Hepatocyte (in vitro differentiated cells): ENCODE measurements at regions not wholly inside any gene's neighbourhood (a gene's known extent, or its start where the extent isn't known, plus 50 kb on each side); places are given as distances from the start of the nearest gene placed in this dataset.

Experiments
- DNase-seq: peaks from one replicate; pipeline ENCODE4 v3.0.0-alpha.2; 2016; ENCODE audit warnings: low spot score
- H2AFZ ChIP-seq: fragments of 200-600 bp; sonication (generic); 2 replicates; pipeline ENCODE4 v1.6.0; 2016; ENCODE audit warnings: antibody characterized with exemption, mild to moderate bottlenecking
- H3K27ac ChIP-seq: fragments of 200-600 bp; sonication (generic); 2 replicates; pipeline ENCODE4 v1.5.1; 2016; ENCODE audit warnings: mild to moderate bottlenecking
- H3K27me3 ChIP-seq: fragments of 200-600 bp; sonication (generic); 2 replicates; pipeline ENCODE4 v1.6.1; 2016
- H3K36me3 ChIP-seq: fragments of 200-600 bp; sonication (generic); replicated peaks from 2 replicates; pipeline ENCODE4 v1.5.1; 2016; ENCODE audit warnings: low read depth; ENCODE audit not compliant: insufficient read depth
- H3K4me1 ChIP-seq: fragments of 200-600 bp; sonication (generic); 2 replicates; pipeline ENCODE4 v1.5.1; 2016; ENCODE audit warnings: mild to moderate bottlenecking, moderate library complexity; ENCODE audit not compliant: insufficient read depth
- H3K4me2 ChIP-seq: fragments of 200-600 bp; sonication (generic); 2 replicates; pipeline ENCODE4 v1.6.0; 2016
- H3K4me3 ChIP-seq: fragments of 200-600 bp; sonication (generic); 2 replicates; pipeline ENCODE4 v1.5.1; 2016; ENCODE audit warnings: mild to moderate bottlenecking
- H3K79me2 ChIP-seq: fragments of 200-600 bp; sonication (generic); 2 replicates; pipeline ENCODE4 v1.6.0; 2017; ENCODE audit warnings: mild to moderate bottlenecking
- H3K9me2 ChIP-seq: fragments of 200-600 bp; sonication (generic); replicated peaks from 2 replicates; pipeline ENCODE4 v1.6.0; 2017; ENCODE audit warnings: mild to moderate bottlenecking; ENCODE audit not compliant: insufficient read depth
- H3K9me3 ChIP-seq: fragments of 200-600 bp; sonication (generic); 2 replicates; pipeline ENCODE4 v1.5.1; 2016; ENCODE audit warnings: low read depth, mild to moderate bottlenecking
- H4K20me1 ChIP-seq: fragments of 200-600 bp; sonication (generic); 2 replicates; pipeline ENCODE4 v1.6.0; 2016; ENCODE audit warnings: mild to moderate bottlenecking; ENCODE audit not compliant: insufficient read depth, poor library complexity, severe bottlenecking
- EZH2 ChIP-seq: fragments of 200-600 bp; sonication (generic); IDR thresholded peaks from 2 replicates; pipeline ENCODE4 v1.6.1; 2016; ENCODE audit warnings: antibody characterized with exemption, mild to moderate bottlenecking, borderline replicate concordance
- EZH2phosphoT487 ChIP-seq: fragments of 200-600 bp; sonication (generic); IDR thresholded peaks from one replicate; pipeline ENCODE4 v1.6.1; 2018; ENCODE audit warnings: antibody characterized with exemption, mild to moderate bottlenecking, low read depth, moderate library complexity; ENCODE audit not compliant: unreplicated experiment, severe bottlenecking
- WGBS: methylation state at CpG from one replicate; pipeline ENCODE4 v1.1.6; 2016; ENCODE audit warnings: low lambda C conversion rate; ENCODE audit errors: missing lambda C conversion rate; 5-methylcytosine and 5-hydroxymethylcytosine counted together
- TF ChIP-seq, protein P1 (sequence below): fragments of 200-600 bp; sonication (generic); IDR thresholded peaks from 2 replicates; pipeline ENCODE4 v1.5.1; 2016; ENCODE audit warnings: antibody characterized with exemption, mild to moderate bottlenecking; ENCODE audit not compliant: poor library complexity

GRCh38 chr20:59386809-59387208, 86.4 kb downstream of the EDN3 start:
- Histone ChIP-seq H3K27ac (no peak overlapping the region), H3K4me3 (no peak overlapping the region), H2AFZ (no peak overlapping the region), H3K36me3 (no peaks in the 10 kb centered on the region), H4K20me1 (no peaks in the 10 kb centered on the region), H3K9me3 (no peaks in the 10 kb centered on the region), H3K4me1 (no peaks in the 10 kb centered on the region), H3K4me2 (no peak overlapping the region), H3K9me2 (no peaks in the 10 kb centered on the region), H3K79me2 (no peaks in the 10 kb centered on the region), H3K27me3 (no peaks in the 10 kb centered on the region)
- 25% methylated on average over 3 of the region's 3 CpGs for WGBS
- TF ChIP-seq EZH2: no peak
- TF ChIP-seq, protein P1, sequence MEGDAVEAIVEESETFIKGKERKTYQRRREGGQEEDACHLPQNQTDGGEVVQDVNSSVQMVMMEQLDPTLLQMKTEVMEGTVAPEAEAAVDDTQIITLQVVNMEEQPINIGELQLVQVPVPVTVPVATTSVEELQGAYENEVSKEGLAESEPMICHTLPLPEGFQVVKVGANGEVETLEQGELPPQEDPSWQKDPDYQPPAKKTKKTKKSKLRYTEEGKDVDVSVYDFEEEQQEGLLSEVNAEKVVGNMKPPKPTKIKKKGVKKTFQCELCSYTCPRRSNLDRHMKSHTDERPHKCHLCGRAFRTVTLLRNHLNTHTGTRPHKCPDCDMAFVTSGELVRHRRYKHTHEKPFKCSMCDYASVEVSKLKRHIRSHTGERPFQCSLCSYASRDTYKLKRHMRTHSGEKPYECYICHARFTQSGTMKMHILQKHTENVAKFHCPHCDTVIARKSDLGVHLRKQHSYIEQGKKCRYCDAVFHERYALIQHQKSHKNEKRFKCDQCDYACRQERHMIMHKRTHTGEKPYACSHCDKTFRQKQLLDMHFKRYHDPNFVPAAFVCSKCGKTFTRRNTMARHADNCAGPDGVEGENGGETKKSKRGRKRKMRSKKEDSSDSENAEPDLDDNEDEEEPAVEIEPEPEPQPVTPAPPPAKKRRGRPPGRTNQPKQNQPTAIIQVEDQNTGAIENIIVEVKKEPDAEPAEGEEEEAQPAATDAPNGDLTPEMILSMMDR: no peak
- TF ChIP-seq EZH2phosphoT487: no peak
- DNase-seq: no peak

DNA sequence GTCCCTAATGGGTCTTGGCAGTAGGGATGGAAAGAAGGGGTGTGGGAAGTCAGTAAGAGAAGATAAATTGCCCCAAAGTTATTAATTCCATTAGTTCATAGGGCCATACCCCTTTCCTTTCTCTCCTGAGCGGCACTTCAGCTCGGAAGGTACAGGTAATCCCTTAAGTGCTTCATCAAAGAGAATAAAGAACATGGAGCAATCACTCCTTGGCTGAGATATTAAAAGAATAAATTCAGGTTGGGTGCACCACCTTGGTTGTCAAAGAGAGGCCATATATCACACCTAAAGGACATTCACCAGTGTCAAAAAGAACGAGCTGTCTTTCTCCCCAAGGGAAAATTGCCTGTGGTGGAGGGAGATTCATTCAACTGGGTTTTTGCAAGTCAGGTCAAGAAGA, 87.5 kb downstream of the EDN3 start:
- Histone ChIP-seq H3K9me3 (no peaks in the 10 kb centered on the region), H3K36me3 (no peaks in the 10 kb centered on the region), H4K20me1 (no peaks in the 10 kb centered on the region), H3K27me3 (no peaks in the 10 kb centered on the region), H3K9me2 (no peaks in the 10 kb centered on the region), H2AFZ (no peak overlapping the region), H3K4me3 (no peak overlapping the region), H3K27ac (no peak overlapping the region), H3K4me1 (no peaks in the 10 kb centered on the region), H3K4me2 (no peak overlapping the region), H3K79me2 (no peaks in the 10 kb centered on the region)
- TF ChIP-seq EZH2phosphoT487: no peak
- TF ChIP-seq, protein P1: no peak
- no peak for TF ChIP-seq EZH2
- WGBS: 81% methylated on average over 3 of the region's 3 CpGs
- DNase-seq: no peak

DNA sequence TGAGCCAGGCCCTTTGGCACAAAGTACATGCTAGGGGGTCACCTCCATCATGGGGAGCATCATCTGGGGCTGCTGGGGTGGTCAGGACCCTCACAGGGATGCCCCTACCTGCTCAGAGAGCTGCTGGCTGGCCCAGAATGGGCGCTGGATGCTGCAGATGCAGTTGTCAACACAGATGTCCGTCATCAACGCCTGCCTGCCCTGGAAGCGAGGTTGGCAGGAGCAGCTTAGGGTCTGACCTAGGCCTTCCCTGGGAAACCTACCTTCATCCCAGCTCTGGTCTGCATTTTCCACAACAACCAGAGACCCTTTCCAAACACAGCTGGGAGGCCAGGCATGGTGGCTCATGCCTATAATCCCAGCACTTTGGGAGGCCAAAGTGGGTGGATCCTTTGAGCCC, 88.0 kb downstream of the EDN3 start:
- H3K27ac ChIP-seq: no peak overlapping the region
- H2AFZ ChIP-seq: no peak overlapping the region
- H3K27me3 ChIP-seq: no peaks in the 10 kb centered on the region
- H3K4me3 ChIP-seq: no peak overlapping the region
- no peak for DNase-seq
- no peaks in the 10 kb centered on the region for H3K79me2 ChIP-seq
- H3K9me3 ChIP-seq: no peaks in the 10 kb centered on the region
- no peak for TF ChIP-seq EZH2phosphoT487
- TF ChIP-seq, protein P1: no peak
- no peak for TF ChIP-seq EZH2
- no peaks in the 10 kb centered on the region for H3K4me1 ChIP-seq
- H3K36me3 ChIP-seq: no peaks in the 10 kb centered on the region
- H3K9me2 ChIP-seq: no peaks in the 10 kb centered on the region
- WGBS: 95% methylated on average over 4 of the region's 4 CpGs
- H4K20me1 ChIP-seq: no peaks in the 10 kb centered on the region
- H3K4me2 ChIP-seq: no peak overlapping the region

- DNase-seq: no peak
- Histone ChIP-seq H2AFZ (no peak overlapping the region), H3K4me1 (no peaks in the 10 kb centered on the region), H3K79me2 (no peaks in the 10 kb centered on the region), H3K9me3 (no peaks in the 10 kb centered on the region), H3K27me3 (no peaks in the 10 kb centered on the region), H4K20me1 (no peaks in the 10 kb centered on the region), H3K36me3 (no peaks in the 10 kb centered on the region), H3K4me3 (no peak overlapping the region), H3K9me2 (no peaks in the 10 kb centered on the region), H3K27ac (no peak overlapping the region), H3K4me2 (no peak overlapping the region)
- no peak for TF ChIP-seq EZH2
- no peak for TF ChIP-seq EZH2phosphoT487
- TF ChIP-seq, protein P1: no peak
- 63% methylated on average over 6 of the region's 6 CpGs for WGBS
Measured at GRCh38 chr20:59390437-59390836, 90.0 kb downstream of the EDN3 start.
